ENCODE measurements at regions not wholly inside any gene's neighbourhood (a gene's known extent, or its start where the extent isn't known, plus 50 kb on each side); places are given as distances from the start of the nearest gene placed in this dataset.

GRCh38 chr6:88474720-88475119 lies 308.6 kb upstream of the CNR1 start:
- no peak overlapping the region for H3K4me3 ChIP-seq (replicated peaks in 1 of 3; ENCODE audit: insufficient read depth in 1 of 3, low read depth in 2 of 3, low read length in 3 of 3)
- DNase-seq (ENCODE audit: low spot score) (no peak), FAIRE-seq (no peak), ATAC-seq (no peak)
- H3K27me3 ChIP-seq (ENCODE audit: control insufficient read depth in 1 of 2, insufficient read depth in 2 of 2, low read length in 2 of 2): no peaks in the 10 kb centered on the region; a peak in 1 of 5 replicates
- ChIA-PET CTCF (ENCODE audit: low intra/inter-chr PET ratio, low total read pairs) (no interaction called here), POLR2A (no interaction called here)
- in situ Hi-C loops (cut with HindIII; ENCODE audit: extremely low pct_ligation_motif_present, low pct_unique_long_range_greater_than_20kb) (no loop called here), intact Hi-C loops (cut with micrococcal nuclease; ENCODE audit: unreplicated experiment) (no loop called here)
- BruUV-seq (replicated peaks): no TSS peak
- TF ChIP-seq MAFF (IDR thresholded peaks at IDR 0.05; ENCODE audit: low read depth, low read length) (peak; percentile 74), MAFK (conservative IDR thresholded peaks at IDR 0.05 in 1 of 2, IDR thresholded peaks at IDR 0.05 in 1 of 2; ENCODE audit: low read length in 2 of 2) (peak; percentile 56 to 75; a peak in 3 of 4 replicates)
- TF ChIP-seq, protein P1, sequence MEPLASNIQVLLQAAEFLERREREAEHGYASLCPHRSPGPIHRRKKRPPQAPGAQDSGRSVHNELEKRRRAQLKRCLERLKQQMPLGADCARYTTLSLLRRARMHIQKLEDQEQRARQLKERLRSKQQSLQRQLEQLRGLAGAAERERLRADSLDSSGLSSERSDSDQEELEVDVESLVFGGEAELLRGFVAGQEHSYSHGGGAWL (CRISPR knock-in tag; IDR thresholded peaks at IDR 0.05): no peak
- no peak overlapping the region for H2AFZ ChIP-seq (ENCODE audit: low read length)
- H3K36me3 ChIP-seq (replicated peaks in 1 of 2; ENCODE audit: control insufficient read depth in 1 of 2, insufficient read depth in 2 of 2, low read length in 2 of 2): no peaks in the 10 kb centered on the region
- no peak overlapping the region for H3K9ac ChIP-seq (ENCODE audit: insufficient read depth, low read depth, low read length)
- no peak overlapping the region for H3K27ac ChIP-seq (ENCODE audit: extremely low read length, insufficient read depth, low read length)
- H3K9me3 ChIP-seq (ENCODE audit: low read length): no peaks in the 10 kb centered on the region
- H3K4me1 ChIP-seq (ENCODE audit: insufficient read depth, low read length): no peaks in the 10 kb centered on the region
- no peaks in the 10 kb centered on the region for H4K20me1 ChIP-seq (ENCODE audit: insufficient read depth, low read length)
- H3K4me2 ChIP-seq (ENCODE audit: low read depth, low read length): no peak overlapping the region
- no peaks in the 10 kb centered on the region for H3K79me2 ChIP-seq (ENCODE audit: insufficient read depth, low read length)

- FAIRE-seq (no peak), ATAC-seq (no peak), DNase-seq (ENCODE audit: low spot score) (no peak)
- WGBS (ENCODE audit: low lambda C conversion rate): 2% methylated on average over 2 of the region's 2 CpGs
- no TSS peak for BruUV-seq (replicated peaks)
- ChIA-PET CTCF (ENCODE audit: low intra/inter-chr PET ratio, low total read pairs) (no interaction called here), POLR2A (no interaction called here)
- no peak overlapping the region for H3K4me3 ChIP-seq (replicated peaks in 1 of 3; ENCODE audit: insufficient read depth in 1 of 3, low read depth in 2 of 3, low read length in 3 of 3)
- H3K4me1 ChIP-seq (ENCODE audit: insufficient read depth, low read length): no peaks in the 10 kb centered on the region
- in situ Hi-C loops (cut with HindIII; ENCODE audit: extremely low pct_ligation_motif_present, low pct_unique_long_range_greater_than_20kb) (no loop called here), intact Hi-C loops (cut with micrococcal nuclease; ENCODE audit: unreplicated experiment) (no loop called here)
- no peaks in the 10 kb centered on the region for H3K79me2 ChIP-seq (ENCODE audit: insufficient read depth, low read length)
- H4K20me1 ChIP-seq (ENCODE audit: insufficient read depth, low read length): no peaks in the 10 kb centered on the region
- no peaks in the 10 kb centered on the region; a peak in 1 of 5 replicates for H3K27me3 ChIP-seq (ENCODE audit: control insufficient read depth in 1 of 2, insufficient read depth in 2 of 2, low read length in 2 of 2)
- H2AFZ ChIP-seq (ENCODE audit: low read length): no peak overlapping the region
- H3K9me3 ChIP-seq (ENCODE audit: low read length): no peaks in the 10 kb centered on the region
- no peak overlapping the region for H3K4me2 ChIP-seq (ENCODE audit: low read depth, low read length)
- no peaks in the 10 kb centered on the region for H3K36me3 ChIP-seq (replicated peaks in 1 of 2; ENCODE audit: control insufficient read depth in 1 of 2, insufficient read depth in 2 of 2, low read length in 2 of 2)
- H3K27ac ChIP-seq (ENCODE audit: extremely low read length, insufficient read depth, low read length): no peak overlapping the region
- H3K9ac ChIP-seq (ENCODE audit: insufficient read depth, low read depth, low read length): no peak overlapping the region
- TF ChIP-seq ZNF160 (CRISPR knock-in tag; IDR thresholded peaks at IDR 0.05) (no peak), IKZF1 (IDR thresholded peaks at IDR 0.05) (no peak), ELF3 (CRISPR knock-in tag; IDR thresholded peaks at IDR 0.05) (no peak), NCOA1 (CRISPR knock-in tag; IDR thresholded peaks at IDR 0.05) (no peak), SRF (IDR thresholded peaks at IDR 0.05; ENCODE audit: low read depth, low read length) (no peak), DPF2 (CRISPR knock-in tag; IDR thresholded peaks at IDR 0.05; ENCODE audit: borderline replicate concordance, low read depth) (no peak), EEA1 (CRISPR knock-in tag; IDR thresholded peaks at IDR 0.05; ENCODE audit: borderline replicate concordance) (no peak), ZBTB1 (CRISPR knock-in tag; IDR thresholded peaks at IDR 0.05; ENCODE audit: borderline replicate concordance) (no peak), FOXA3 (CRISPR knock-in tag; IDR thresholded peaks at IDR 0.05) (no peak), SMAD3 (CRISPR knock-in tag; IDR thresholded peaks at IDR 0.05) (no peak), SIN3B (IDR thresholded peaks at IDR 0.05; ENCODE audit: low read length) (no peak), ZBTB14 (CRISPR knock-in tag; IDR thresholded peaks at IDR 0.05) (no peak), ZNF382 (CRISPR knock-in tag; IDR thresholded peaks at IDR 0.05; ENCODE audit: borderline replicate concordance) (no peak), ZNF10 (CRISPR knock-in tag; IDR thresholded peaks at IDR 0.05; ENCODE audit: borderline replicate concordance, low read depth) (no peak), ZNF430 (CRISPR knock-in tag; IDR thresholded peaks at IDR 0.05) (no peak), MBNL3 (CRISPR knock-in tag; conservative IDR thresholded peaks at IDR 0.05) (no peak), REL (CRISPR knock-in tag; conservative IDR thresholded peaks at IDR 0.05) (no peak), WIZ (CRISPR knock-in tag; IDR thresholded peaks at IDR 0.05) (no peak)
Observed at GRCh38 chr6:88473589-88473988, 307.4 kb upstream of the CNR1 start.
